HG03460 (cell line): ENCODE measurements at regions not wholly inside any gene's neighbourhood (a gene's known extent, or its start where the extent isn't known, plus 50 kb on each side); places are given as distances from the start of the nearest gene placed in this dataset.
"Not testable (repeated sequence)": the region's sequence is repeated elsewhere in the genome, so short reads cannot be mapped to it uniquely, and the experiment has no call there.

ENCODE experiments used
- ATAC-seq: cut with Tn5 transposase; IDR thresholded peaks from one replicate; pipeline ENCODE4 v1.9.1; 2021; ENCODE audit not compliant: unreplicated experiment

DNA sequence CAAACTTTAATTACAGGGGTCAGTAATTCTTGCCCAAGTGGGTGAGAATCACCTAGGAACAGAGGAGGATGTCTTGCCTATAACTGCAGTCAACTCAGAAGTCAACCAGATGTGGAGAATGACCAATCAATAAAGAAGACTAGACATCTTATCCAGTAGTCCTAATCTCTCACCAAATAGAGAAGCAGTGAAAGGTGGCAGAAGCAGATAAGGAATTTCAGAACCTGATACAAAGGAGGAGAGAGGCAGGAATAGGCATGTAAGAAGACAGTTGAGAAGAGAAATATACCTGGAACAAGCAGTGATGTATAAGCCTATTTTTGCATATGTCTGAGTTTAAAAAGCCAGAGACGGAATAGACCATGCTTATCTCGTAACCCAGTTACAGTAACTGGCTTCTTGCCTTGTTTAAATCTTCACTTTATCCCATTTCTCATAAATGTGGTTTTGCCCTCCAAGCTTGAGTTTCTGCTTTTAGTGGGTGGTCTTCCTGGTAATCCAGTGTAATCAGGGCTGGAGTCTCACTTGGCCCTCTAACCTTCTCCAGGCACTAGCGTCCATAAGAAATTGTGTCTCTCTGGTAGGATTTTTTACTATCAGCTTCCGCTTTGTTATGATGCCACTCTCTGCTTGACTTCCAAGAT is 401.0 kb downstream of the SUCLG1 start:
- ATAC-seq = no peak

DNA sequence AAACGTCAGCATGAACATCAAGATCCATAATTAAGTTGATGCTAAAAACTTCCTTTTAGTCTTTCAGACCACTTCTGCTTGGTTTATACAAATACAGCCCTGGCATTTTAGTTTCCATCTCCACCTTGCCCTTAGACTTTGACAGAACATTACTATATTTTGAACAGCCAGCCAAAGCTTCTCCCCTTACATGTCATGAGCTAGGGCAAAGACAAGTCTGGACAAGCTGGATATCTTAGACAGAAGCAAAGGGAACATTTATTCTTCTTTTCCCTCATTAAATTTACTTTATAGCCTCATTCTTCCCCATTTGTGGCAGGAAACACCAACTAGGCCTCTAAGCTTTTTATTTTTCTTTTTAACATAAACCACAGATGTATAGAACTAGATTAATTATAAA is 403.3 kb downstream of the SUCLG1 start:
- ATAC-seq = no peak

DNA sequence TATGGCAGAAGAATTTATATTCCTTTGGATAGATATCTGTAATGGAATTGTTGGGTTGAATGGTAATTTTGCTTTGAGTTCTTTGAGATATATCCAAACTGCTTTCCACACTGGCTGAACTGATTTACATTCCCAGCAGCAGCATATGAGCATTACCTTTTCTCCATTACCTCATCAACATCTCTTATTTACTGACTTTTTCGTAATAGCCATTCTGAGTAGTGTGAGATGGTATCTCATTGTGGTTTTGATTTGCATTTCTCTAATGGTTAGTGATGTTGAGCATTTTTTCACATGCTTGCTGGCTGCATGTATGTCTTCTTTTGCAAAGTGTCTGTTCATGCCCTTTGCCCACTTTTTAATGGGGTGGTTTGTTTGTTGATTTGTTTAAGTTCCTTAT is 404.5 kb downstream of the SUCLG1 start:
- ATAC-seq = not testable (repeated sequence)

DNA sequence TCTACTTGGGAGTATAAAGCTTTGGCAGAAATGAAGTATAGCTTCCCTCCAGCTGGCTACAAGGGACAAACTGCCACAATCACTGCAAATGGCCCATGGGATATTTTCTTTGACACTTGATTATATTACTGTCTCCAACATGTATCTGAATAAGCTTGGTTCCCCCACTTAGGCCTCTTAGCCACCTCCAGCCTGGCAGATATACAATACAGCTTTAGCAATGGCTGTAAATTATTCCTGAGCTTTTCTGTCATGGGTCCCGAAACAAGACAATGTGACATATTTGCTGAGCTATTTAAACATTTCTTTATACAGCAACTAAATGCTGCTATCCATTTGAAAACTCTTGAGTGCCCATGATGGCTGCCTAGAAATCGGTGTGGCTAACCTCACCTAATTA is 406.2 kb downstream of the SUCLG1 start:
- ATAC-seq = no peak

DNA sequence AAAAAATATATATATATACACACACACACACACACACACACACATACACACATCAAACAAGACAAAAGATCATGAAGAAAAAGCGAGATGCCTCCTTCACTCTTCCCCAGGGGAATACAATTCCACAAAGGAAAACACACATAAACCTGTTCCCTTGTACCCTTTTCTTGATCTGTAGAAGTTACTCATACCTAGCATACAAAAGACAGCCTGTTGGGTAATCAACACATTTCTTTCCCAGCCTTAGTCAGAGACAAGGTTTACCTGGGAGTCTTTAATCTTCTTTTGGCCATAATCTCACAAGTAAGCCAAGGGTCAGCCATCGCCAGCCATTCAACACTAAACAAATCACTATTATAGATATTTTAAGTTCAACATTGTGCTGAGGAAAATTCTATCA is 407.0 kb downstream of the SUCLG1 start:
- no peak for ATAC-seq

DNA sequence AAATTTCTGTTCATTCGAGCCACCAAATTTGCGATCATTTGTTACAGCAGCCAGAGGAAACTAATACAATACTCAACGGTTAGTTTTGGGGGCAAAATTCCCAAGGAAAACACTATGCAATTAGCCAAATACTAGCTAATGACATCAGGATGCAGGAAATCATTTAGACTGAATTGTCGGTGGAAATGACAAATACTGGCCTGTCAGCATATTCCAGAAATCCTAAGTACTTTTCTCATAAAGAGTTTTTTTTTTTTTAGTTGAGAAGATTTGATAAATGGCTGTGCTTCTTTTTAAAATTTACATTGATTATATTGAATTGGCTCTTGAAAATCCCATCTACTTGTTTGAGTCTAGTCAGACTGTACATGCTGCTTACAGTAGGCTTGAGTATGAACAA is 410.1 kb downstream of the SUCLG1 start:
- no peak for ATAC-seq

DNA sequence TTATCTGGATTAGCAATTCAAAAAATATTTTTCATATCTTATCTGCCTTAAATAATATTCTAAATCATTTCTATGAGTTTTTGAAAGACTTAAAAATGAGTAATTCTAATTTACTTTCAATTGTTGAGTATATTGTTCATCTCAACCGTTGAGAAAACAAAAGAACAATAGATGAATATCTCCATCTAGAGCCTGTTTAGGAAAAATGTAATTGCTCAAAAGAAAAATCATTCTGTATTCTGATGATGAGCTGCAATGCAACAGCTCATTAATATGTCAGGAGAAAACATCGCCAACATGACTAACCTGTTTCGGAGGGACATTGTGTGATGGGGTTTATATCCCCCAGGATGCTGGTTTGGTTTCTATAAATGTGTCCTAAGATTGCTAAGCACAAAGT is 417.6 kb downstream of the SUCLG1 start:
- ATAC-seq = no peak

DNA sequence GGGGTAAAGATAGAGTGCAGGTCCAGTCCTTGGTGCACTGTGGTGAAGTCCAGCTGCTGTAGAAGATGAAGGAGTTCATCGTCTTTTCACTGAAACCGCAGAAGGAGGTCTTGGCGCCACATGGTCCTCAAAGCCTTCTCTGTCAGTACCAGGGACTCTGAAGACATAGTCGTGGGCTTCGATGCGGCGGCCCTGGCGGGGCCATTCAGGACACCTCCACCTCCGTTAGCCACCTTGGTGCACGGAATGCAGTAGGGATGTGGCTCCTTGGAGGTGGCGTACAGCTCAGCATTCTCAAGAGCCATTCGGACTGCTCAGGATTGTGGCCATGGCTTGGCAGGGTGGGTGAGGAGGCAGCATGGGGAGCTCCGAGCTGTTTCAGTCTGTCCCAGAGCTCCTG is 418.8 kb downstream of the SUCLG1 start:
- ATAC-seq = no peak

DNA sequence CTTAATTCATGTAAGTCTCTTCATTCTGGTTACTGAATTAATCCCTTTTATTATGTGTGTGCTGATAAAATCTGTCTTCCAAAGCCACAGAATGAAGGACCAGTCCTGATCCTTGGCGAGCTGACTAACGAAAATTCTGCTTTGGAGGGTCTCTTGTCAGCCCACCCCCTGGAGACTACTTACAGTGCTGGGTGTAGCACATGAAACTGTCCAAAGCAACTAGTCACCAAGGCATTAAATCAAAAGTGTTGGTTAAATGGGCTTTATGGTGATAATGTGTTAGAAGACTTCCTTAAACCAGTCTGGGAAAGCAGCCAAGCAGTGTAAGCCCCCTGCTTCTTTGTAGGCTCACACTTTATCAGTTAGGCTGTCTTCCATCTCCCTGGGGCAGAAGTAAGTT is 420.2 kb downstream of the SUCLG1 start:
- ATAC-seq = no peak

DNA sequence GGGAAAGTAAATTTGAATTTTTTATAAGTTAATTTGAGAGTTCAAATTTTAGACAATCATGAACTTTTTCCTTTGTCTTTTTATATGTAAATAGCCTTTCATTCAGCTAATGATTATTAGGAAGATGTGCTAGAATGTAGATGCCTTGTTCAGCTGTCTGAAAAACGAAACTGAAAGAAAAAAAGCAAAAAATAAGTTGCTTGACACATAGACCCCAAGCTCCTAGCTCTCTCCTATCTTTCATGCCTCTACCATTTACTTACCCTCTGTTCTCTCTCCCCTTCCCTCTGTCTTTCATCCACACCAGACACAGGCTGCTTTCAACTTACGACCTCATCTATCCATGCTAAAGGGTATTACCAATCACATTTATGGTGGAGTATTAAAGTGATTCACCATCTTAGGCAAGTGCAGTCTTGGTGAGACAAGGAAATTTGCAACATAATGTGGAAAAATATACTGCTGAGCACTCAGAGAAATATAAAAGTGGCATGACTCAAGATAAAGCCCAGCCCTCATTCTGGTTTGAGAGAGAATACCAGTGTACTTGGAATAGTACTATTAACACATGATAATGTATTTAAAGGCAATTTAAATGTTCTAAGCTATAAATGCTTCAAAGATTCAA is 425.6 kb downstream of the SUCLG1 start:
- no peak for ATAC-seq

DNA sequence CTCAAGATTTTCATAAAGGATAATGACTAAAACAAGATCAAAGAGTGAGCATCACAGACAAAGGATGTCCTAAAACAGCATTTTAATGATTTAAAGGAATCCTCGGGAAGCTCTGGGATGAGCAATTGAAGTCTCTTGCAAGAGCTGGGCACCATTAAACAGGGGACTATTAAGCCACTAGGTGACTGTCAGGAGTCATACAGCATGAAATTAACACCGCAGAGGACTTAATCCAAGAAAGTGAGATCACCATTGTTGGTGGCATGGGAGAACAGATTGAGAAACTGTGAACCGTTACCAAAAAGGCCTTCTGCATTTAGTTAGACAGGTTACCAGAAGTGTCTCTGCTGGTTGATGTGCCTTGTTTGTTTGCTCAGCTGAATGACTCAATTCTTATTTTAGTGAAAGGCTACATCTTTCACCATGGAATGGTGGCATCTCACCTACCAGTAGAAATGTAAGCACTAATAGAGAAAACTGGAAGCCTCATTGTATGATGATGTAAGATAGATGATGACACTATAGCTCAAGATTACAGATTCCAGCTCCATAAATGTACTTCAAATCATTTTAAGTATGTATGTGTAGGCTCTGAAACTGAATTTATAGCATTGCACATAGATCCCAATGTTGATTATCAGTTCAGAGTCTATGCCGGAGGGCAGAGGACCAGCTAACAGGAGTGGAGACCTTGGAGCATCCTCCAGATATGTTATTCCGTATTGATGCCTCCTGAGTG is 427.6 kb downstream of the SUCLG1 start:
- ATAC-seq = no peak

DNA sequence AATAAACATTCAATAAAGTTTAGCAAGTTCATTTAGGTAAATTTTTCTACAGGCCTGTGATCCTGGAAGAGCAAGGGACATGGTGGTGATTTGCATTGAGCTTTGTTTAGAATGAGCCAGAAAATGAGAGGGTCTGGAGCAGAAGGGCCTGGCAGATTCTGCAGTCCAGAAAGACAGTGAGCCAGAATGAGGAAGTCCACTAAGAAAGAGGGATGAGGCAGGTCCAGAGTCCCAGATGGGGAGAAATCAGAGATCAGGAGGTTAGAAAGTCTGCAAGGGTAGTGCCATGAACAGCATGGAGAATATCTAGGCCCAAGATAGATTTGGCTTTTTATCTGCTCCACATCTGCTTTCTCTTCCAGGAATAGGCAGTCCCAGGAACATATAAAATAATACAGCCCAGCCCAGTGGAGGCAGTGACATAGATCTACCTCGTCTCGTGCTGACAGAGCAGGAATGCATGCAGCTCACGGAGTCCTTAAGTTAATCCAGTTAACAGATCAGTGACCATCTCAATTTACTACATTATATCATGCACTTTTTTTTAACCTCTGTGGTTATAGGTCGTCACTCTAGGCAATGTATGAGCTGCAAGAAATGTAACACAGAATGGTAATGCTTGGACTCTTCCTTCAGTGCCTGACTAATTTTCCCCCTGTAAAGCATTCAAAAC is 429.0 kb downstream of the SUCLG1 start:
- ATAC-seq = no peak

DNA sequence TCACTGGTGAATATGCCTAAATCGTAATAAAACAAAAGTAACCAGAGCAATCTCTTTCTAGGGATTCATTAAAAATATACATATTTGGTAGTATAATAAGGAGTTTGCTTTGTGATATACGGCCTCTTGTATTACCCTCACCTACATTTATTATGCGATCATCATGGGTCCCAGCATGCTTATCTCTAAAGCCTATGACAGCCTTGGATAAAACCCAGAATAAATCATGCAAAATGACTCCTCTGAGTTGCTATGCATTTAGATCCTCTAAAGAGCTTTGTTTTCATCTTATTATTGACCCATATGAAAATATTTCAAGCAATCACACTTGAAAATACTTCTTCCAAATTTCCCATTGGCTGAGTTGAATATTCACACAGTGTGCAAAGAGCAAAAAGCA is 432.3 kb downstream of the SUCLG1 start:
- no peak for ATAC-seq

DNA sequence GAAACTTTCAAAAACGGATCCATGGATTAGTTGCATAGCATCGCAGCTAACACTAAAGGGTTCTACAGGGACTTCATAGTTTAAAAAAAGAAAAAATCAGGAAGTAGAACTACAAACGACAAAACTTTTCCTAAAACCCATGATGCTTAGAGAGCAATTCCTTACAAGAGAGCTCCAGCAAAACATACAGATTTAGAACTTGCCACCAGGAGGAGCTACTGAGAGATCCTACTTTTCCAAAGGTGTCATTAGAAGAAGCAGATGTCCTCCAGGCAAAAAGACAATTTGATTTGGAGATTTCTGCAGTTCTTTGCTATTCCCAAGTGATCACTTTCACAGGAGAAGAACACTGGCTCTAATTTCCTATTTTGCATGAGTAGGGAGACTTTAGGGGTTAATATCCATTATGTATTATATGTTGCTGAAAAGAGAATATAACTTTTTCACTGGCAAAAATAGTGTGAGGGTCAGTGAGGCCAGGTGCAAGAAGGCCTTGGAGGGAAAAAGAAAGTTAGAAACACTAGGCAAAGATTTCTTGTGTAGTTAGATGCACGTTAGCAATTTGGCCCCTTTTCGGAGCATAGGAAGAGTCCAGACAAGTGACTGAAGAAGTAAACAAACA is 436.2 kb downstream of the SUCLG1 start:
- no peak for ATAC-seq

DNA sequence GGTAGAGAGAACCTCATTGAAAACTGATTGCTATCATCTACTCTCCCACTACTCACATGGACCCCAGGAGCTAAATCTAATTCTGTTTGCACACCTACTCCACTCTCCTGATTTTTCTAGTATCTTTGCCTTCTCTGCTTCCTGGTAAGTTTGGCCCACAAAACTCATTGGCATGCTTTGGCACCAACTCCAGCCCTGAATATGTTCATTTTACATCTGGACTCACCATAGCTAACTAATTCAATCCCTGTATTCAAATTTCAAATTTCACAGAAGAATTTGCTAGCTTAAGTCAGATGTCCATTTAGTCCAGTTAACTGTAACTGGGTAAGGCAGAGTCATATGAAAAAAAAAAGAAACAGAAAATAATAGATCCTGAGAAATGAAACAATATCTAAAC is 442.1 kb downstream of the SUCLG1 start:
- no peak for ATAC-seq

DNA sequence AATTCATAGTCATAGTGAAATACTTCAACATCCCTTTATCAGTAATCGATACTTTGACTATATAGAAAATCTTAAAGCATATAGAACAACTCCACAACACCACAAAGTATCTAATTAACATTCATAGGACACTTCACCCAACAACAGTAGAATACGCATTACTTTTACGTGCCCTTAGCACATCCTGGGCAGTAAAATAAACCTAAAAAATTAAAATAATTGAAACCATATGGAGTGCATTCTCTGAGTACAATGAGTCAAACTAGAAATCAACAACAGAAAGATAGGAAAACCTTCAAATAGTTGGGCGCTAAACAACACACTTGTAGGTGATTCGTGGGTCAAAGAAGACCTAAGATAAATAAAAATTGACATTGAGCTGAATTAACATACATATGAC is 442.9 kb downstream of the SUCLG1 start:
- ATAC-seq = no peak

DNA sequence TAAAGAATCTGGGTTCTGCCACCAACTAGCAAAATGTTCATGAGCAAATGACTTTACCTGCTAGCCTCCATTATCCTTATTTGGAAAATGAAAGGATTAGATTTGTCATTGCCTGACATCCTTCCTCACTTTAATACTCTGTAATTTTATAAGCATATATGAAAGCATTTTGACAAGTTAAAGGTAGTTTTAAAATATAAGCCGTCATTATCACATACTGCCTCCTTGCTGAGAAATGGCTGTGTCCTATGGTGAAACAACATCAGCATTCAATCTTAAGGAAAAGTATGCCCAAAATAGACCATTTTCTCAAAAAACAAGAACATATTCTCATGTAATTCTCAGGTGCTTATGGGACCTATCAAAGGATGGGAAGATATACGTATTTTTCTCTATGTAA is 461.2 kb downstream of the SUCLG1 start:
- no peak for ATAC-seq

DNA sequence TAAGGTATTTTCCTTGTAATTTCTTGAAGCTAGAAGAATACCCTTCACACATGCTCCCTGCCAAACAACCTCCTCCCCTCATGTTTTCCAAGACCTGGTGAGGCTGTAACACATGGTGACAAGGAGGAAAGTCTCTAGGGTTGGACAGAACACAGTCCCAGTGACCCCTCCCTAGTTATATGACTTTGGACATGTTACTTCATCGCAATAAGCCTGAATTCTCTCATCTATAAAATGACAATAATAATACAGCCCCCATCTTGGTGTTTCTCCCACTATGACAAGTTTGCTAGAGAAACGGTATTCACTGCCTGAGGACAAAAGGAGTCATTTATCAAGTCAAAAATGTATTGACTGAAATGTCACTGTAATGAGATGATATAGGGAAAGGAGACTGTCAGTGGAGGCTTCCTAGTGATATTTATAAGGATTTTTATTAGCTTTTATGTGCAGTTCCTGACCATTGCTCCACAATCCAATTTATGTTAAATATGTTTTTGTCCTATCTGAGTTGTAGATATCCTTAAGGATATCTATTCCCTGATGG is 464.4 kb downstream of the SUCLG1 start:
- ATAC-seq = no peak

DNA sequence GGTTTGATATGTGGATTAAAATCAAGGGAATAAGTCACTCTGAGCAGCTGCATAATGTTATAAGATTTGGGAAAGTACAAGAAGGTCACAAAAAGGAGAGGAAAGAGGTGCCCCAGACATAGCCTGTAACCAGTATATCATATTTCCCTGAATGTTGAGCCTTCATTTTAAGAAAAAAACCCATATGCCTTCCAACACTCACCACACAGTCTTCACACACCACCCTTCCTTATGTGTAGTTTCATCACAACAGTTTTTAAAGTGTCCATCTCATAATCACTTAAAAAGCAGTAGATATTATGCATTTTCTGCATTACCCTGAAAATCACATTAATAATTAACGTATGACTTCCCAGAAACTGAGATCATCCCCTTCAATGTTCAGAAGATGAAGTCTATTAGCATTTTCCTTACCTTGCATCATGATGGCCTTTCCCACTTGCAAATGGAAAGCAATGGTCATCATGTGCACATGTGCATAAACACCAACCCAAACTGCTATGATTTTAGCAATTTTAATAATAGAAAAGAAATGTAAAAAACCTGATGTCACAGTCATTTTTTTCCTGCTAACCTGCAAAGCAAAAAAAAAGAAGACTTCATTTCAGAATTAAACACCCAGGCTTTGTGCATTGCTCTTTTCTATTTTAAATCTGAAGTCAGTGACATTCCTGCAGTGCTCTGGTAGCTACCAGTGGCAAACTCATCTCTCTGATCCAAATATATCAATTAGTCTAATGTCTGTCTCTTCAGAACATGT is 465.0 kb downstream of the SUCLG1 start:
- no peak for ATAC-seq

DNA sequence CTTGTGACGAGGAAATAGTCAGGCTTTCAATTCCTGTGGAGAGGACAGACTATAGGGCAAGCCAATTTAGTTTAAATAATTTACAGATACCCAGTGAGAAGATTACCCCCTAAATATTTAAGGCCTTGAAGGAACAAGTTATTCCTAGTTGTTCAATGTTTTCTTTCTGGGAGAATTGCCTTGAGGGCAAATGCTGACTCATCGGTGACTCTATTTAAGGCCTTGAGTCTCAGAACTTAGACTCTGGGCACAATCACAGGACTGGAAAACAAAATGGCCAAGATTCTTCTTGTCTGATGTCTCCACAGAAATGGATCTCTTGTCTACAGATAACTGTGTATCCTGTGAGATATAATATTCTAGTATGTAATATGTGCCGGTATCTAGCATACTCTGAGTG is 467.1 kb downstream of the SUCLG1 start:
- ATAC-seq = no peak
